Inflammatory macrophage treated with lipopolysaccharide for 1 hour (primary cell): ENCODE measurements at regions not wholly inside any gene's neighbourhood (a gene's known extent, or its start where the extent isn't known, plus 50 kb on each side); places are given as distances from the start of the nearest gene placed in this dataset.
"Not testable (repeated sequence)": the region's sequence is repeated elsewhere in the genome, so short reads cannot be mapped to it uniquely, and the experiment has no call there.

Experiments
- DNase-seq, 2 donors: peaks; one replicate each; pipeline ENCODE4 v3.0.0-alpha.2; 2020 to 2022

DNA sequence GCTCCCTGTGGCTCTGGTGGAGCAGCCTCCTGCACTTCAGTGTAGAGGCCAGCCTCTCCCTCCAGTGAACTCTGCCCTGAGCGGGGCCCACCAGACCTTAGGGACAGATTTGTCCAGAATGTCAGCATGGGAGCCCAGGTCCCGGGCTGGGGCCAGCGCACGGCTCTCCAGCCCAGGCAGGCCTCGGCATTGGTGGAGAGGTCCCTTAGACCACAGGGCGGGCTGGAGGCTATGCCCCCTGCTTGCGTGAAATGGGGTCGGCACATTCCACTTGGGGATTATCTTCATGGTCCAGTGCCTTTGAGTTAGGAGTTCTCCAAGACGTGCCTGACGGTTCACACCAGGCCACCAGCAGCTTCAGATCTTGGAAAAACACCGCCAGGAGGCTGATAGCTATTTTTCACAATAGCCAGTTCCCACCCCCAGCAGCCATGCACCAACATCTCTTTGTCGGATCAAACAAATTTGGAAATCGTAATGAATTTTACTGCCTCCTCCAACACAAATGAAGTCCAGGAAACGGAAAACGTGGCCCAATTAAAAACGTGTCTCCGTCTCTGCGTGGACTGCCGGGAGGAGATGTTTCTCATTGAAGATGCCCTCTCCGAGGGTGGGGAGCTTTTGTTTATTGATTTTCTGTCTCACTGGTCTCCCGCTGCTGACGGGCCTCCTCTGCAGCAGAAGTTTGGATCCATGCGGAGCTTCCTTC lies 110.0 kb upstream of the CIBAR2 start:
- no peak for DNase-seq

DNA sequence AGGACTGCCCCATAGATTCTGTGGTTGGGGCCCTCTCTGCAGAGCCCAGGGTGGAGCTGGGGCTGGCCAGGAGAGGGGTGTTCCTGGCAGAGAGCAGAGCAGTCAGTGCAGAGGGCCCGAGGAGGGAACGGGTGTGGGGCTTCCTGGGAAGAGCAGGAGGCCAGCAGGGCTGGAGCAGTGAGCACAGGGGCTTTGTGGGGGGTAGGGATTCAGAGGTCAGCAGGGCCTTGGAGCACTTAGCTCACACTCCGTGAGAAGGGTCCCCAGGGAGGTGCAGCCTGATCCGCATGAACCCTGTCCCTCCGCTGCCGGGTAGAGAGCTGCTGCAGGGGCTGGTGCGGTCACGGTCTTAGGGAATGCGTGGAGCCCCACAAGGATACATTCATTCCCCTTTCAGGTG lies 113.0 kb upstream of the CIBAR2 start:
- no peak for DNase-seq

DNA sequence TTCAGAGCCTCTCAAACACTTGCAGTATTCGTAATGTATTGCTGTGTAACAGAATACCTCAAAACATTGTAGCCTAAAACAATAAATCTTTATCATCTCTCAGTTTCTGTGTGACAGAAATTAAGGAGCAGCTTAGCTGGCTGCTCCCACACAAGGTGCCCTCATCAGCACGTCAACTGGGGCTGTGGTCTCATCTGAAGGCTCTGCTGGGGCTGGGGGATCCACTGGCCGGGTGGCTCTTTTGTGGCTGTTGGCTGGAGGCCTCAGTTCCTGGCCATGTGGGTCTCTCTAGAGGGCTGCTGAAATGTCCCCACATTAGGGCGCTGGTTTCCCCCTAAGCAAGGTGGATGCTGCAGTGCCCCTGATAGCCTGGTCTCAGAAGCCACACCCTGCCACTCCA lies 113.4 kb upstream of the CIBAR2 start:
- no peak for DNase-seq

DNA sequence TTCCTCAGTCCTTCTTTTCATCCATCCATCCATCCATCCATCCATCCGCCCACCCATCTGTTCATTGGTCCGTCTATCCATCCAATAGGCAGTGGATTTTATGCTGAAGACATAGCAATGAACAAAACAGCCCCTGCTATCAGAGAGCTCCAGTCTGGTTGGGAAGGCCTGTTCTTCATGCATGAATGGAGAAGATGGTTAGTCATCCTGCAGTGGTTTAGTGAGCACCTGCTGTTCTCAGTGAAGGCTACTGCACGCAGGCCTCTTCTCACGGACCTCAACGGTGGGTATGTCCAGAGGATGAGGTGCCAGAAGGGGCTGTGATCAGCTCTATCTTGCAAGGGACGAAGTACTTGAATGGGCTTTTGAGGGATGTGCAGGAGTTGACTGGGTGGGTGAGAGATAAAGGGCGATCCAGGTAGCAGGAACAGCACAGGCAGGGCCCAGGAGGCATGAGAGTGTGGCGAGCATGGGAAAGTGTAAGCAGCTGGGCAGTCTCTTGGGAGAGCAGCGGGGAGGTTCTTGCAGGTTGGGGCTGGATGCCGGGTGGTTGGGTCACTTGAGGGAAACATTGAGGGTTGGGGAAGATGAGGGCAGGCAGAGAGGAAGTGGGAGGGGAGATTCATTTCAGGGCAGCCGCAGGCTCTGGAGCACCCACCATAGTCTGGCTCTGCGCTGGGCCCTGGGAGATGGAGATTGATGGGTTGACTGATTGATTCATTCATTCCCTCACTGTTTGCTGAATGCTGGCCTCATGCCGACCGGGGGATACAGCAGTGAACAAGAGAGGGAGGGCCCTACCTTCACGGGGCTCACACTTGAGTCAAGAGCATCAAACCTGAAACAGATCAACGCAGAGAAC lies 115.0 kb upstream of the CIBAR2 start:
- DNase-seq, result no peak

DNA sequence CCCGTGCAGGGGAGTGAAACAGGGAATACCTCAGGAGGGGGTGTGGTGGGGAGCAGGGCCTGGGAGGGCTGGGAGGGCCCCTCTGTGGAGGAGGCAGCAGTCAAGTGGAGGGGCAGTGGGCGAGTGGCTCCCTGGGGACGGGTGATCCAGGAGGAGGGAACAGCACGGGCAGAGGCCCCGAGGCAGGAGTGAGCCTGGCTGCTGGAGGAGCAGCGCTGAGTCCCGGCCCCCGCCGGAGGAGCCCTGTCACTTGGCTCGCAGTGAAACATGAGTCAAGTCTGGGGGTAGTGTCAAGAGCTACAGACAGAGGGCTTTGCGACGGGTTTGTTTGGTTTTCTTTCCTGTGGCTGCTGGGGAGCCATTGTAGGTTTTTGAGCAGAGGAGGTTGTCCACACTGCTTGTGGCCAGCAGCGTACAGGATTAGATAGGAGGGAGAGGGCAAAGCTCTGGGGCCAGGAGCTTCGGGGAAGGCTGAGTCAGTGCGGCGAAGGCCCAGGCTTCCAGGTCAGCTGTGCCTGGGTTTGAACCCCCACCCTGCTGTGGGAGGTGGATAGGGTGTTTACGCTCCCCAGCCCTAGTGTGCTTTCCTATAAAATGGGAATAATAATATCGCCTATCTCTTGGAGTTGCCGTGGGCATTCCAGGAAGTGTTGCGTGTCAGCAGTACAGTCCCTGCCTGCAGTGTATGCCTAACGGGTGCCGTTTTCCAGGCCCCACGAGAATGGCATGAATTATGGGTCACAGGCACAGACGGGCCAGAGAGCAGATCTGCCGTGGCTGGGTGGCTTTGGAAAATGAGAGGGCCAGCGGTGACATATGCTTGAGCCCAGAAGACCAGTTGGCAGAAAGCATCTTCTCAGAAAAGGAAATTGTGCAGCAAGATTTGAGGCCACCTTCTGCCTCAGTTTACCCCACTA lies 115.9 kb upstream of the CIBAR2 start:
- DNase-seq, result no peak

DNA sequence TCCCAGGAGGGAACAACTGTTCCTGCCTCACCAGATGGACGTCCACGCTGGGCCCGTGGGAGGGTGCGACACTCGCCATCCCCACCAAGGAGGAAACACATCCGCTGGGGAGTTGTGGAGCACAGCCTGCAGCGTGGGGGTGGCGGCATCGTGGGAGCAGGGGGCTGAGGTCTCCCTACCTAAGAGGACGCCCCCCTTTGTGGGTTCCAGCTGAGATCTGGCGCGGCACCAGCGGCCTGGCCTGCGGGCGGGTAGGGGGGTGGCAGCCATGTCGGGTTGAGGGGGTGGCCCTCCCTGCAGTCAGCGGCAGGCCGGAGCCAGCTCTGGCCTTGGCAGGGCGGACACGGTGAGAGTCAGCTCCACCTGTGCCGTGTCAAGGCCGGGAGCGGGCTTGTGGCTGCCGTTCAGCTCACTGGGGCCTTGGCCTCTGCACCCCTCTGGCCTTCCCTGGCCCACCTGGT lies 116.7 kb upstream of the CIBAR2 start:
- no peak for DNase-seq

DNA sequence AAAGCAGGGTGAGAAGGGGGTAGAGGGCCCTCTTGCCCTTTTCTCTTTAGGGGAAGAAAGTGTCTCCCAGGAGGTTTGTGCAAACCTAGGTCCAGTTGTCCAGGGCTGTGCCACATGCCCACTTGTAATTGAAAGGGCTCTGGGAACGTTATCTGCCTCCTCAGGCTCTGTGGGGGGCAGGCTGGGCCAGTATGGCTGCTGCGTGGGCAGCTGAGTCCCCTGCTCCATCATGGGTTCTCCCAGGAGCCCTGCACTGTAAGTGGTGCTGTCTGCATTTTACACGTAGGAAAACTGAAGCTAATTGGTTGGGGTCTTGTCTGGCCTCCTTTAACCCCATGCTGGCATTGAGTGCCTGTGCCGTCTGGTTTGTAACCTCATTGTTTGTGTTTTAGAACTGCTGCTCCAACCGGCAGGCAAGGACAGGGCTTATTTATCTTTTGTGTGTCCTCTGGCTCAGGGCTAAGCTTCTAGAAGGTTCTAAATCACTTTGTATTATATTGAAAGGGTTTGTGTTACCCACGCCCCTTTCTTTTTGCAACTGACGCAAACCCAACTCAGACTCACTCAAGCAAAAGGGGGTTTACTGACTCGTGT lies 117.7 kb upstream of the CIBAR2 start:
- no peak for DNase-seq

DNA sequence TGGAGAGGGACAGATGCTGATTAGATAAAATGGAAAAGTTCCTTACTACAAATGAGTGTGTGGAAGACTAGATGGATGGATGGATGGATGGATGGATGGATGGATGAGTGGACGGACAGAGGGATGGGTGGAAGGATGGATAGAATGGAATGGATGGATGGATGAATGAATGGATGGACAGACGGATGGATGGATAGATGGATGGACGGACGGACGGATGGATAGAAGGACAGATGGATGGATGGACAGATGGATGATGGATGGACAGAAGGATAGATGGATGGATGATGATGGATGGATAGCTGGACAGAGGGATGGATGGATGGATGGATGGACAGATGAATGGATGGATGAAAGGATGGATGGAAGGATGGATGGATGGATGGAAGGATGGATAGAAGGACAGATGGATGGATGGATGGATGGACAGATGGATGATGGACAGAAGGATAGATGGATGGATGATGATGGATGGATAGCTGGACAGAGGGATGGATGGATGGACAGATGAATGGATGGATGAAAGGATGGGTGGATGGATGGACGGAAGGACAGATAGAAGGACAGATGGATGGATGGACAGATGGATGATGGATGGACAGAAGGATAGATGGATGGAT lies 118.6 kb upstream of the CIBAR2 start:
- DNase-seq, result not testable (repeated sequence)

DNA sequence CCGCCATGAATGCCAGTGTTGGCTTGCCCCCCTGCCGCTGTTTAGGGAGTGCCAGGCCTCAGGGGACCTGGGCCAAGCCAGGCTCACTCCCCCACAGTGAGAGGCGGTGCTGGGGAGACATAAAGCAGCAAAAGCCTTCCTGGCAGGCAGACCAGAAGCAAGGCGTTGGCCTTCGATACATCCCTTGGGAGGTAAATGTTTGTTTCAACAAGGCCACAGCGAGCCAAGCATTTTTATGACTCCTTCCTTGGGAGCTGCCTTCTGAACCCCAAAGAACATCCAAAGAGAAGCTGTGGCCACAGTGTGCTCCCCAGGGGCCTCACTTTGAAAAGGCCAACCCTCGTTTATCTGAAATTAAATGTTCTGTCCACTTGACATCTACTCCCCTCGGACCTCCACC lies 119.7 kb upstream of the CIBAR2 start:
- DNase-seq, result no peak

DNA sequence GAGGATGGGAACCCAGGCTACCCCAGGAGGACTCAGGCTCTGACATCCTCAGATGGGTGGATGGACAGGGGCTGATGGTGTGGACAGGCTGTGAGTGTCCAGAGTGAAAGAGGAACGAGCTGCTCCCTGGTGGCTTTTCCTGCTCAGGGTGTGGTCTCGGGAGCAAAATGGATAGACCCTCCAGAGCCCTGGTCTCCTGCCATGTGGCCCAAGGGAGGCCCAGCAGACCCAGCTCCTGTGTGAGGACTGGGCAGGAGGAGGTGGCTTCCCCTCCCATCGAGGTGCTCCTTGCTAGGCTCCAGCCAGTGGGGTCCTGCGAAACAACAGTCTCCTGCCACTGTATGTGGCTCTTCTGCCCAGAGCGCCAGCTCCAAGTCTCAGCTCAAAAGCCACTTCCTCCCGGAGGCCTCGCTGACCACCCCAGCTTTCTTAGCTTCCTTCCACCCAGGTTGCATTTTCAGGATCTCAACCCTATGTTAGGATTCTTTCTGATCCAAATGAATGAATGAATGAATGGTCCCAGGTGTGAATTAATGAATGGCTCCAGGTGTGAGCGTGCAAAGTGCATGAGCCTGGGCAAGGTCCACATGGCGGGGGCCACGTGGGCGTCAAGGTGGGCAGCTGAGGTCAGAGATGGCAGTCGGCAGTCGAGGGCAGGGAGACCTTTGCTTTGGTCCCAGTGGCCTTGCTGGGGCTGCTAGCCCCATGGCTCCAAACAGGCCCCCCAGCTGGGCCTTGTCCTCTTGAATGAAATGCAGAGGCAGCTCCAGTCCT lies 120.3 kb upstream of the CIBAR2 start:
- DNase-seq, result no peak

DNA sequence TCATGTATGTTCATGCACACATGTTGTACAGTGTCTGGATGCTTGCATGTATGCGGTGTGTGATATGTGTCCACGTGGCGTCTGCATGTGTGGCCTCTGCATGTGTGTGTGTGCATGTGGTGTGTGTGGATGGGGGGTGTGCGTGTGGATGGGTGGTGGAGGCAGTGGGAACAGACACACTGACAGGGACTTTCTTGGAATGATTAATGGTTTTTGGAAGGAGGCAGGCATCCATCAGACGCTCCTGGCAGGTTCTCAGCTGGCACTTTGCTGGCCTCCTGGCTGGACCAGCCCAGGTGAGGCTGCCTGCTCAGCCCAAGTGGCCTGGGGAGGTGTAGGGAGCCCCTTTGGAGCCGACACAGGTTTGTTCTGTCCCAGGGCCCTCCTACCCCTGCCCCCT lies 121.2 kb upstream of the CIBAR2 start:
- DNase-seq, result no peak

DNA sequence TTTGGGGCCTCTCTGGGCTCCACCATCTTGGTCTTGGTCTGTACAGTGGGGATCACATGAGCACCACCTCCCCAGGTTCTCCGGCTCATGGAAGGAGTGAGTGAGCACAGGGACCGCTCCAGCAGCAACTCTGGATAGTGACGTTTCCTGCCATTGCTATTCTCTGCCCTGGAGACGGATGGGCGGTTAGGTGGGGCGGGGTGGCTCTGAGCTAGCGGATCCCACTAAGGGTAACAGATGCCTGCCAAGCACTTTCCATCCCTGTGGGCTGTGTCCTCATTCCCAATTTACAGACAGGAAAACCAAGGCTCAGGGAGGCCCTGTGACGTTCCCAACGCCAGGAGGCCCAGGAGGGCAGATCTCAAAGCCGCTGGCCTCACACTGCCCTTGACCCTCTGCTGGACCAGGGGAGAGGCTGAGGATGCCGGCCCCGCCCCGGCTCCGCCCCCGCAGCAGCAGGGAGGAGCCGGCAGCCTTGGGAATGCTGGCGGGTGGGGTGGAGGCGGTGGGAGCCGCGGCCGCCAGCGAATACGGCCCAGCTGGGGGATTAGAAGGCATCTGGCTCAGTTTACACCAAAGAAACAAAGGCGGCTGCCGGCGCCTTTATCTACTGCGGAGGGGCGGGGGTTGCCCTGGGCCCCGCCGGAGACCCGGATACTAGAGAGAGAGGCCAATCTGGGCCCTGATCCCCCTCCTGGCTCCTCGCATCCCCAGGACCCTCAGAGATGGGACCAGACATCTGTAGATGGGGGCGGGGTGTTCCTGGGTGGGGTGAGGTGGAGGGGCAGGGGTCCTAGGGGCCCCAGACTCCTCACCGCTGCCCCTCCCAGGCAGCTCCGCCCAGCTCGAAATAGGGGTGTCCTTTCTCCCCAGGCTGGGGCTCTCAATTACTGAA lies 122.3 kb upstream of the CIBAR2 start:
- no peak for DNase-seq

DNA sequence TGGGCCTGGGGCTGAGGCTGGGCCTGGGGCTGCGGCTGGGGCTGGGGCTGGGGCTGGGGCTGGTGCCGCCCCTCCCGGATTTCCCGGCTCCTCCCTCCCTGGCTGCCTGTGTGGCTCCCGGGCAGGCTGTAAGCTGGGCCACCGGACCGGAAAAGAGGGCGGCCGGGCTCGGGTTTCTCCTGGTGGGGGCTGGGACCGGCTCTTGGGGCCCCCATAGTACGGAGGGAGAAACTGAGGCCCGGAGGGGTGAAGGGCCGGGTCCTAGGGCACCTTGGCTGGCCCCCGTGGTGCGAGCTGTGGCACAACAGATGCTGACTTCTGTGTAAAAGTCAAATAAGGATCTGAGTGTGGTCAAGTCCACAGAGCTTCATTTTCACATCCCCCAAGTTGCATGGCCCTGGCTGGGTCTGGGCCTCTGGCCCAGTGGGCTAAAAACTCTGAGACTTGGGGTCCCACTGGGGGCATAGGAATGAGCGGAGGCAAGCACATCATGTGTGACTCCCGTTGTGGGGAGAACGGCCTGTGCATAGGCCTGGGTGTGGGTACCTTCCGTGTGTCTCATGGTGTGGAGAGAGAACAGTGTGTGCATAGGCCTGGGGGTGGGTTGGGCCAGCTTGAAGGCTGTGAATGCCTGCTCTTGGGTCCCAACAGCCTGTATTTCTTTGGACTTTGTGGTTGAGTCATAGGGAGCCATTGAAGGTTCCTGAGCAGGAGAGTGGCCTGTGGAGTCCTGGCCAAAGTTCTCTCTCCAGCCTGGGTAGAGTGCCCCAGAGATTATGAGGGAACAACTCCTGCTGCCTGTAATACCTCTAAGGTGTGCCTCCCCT lies 123.9 kb upstream of the CIBAR2 start:
- DNase-seq, result no peak

DNA sequence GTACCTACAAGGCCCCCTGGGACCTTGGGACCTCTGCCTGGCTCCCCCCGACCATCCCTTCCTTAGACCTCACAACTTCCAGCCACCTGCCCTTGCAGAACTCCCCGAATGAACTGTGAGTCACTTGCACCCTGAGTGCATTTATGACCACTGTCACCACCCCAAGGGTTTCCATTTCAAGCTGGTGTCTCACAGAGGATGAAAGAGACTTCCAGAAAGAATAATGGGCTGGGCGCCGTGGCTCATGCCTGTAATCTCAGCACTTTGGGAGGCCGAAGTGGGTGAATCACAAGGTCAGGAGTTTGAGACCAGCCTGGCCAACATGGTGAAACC lies 124.5 kb upstream of the CIBAR2 start:
- DNase-seq, result no peak

DNA sequence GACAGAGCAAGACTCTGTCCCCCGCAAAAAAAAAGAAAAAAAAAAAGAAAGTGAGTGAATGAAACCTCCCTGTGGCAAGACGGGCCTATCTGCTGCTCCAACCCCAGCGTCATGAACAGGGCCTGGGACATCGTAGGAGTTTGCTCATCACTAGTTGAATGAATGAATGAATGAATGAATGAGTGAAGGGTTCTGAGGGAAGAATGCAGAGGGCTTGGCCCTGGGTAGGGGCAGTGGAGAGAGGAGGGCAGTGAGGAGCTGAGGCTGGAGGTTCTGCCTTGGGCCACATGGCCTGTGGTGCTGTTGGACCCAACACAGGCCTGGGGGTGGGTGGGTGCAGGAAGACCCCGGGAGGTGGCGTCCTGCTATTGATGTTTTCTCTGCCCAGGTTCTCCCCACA lies 125.5 kb upstream of the CIBAR2 start:
- no peak for DNase-seq

DNA sequence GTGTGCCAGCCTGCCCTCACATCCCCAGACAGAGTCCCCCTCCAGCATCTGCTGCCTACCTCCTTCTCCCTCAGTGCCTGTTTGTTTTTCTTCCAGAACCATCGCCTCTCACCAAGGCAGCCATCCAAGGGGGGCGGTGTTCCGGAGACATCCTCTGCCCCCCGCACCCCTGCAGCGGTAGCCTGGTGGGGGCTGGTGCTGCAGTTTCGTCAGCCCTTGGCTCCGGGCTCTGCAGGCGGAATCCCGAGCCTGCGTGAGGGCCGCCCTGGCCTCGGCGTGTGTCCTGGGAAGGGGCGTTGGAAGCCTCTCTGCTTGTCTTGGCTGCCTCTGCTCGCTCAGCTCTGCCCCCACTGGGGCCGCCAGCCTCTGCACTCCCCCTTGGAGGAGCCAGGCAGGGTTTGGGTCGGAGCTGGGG lies 126.0 kb upstream of the CIBAR2 start:
- DNase-seq, result no peak

DNA sequence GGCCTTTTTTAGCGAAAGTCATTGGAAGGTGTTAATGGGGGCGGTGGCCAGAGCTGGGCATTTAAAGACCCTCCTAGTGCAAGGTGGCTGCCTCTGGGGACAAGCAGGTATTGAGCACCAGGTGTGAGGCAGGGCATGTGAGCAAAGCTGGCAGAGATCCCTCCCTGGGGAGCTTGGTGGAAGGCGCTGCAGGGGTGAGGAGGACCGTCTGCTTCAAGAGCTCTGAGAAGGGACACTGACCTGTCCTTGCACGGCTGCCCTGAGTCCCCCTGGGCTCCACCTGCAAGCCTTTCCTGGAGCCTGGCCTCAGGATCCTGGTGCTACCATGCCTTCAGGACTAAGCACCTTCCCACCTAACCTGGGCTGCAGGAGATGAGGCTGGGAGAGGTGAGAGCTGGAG lies 127.0 kb upstream of the CIBAR2 start:
- no peak for DNase-seq

DNA sequence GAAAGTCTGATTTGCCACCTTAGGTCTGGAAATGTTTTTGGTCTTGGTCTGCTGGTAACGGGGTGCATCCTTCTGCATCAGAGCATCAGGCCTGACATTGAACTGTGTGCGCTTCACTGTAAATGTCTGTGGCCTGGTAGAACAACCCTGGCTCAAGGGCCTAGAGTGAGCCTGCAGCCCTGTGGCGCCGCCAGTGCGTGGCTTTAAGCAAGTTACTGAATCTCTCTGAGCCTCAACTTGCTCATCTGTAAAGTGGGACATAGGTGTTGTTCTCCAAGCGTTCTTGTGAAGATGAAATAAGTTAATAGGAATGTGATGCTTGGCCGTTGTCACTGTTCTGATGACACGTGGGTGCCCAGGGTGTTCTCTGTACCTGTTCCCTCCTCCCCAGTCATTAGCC lies 127.6 kb upstream of the CIBAR2 start:
- no peak for DNase-seq
